ENCODE measurements at regions not wholly inside any gene's neighbourhood (a gene's known extent, or its start where the extent isn't known, plus 50 kb on each side); places are given as distances from the start of the nearest gene placed in this dataset.

DNA sequence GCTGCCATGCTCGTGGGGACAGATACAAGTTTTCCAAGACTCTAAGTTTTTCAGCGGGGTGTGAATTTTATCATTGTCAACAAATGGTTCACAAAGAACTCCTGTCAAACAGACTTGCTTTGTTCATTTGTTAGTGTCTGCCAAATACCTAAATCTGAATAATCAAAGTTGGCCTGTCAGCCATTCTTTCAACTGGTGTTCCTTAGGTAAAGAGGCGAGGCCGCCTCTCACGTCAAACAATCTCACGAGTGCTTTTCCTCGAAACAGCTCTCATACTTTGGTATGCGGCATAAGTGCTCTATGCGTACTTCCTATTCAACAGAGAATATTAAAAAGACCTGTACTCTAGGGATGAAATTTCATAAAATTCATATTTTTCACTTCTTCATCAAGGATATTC, 51.4 kb upstream of the KANK4 start:
- H3K4me3 Mint-ChIP-seq, result no peak overlapping the region
- CTCF ChIA-PET, result interaction anchor here (0.6 kb wide), 1 partner anchor 195 kb away, joined by 3 read pairs; no protein-coding TSS in a partner anchor
- peaks cover 16% of the 10 kb centered on the region for H3K27me3 Mint-ChIP-seq
- no peaks in the 10 kb centered on the region for H3K36me3 Mint-ChIP-seq (ENCODE audit: low read depth)
- POLR2A ChIA-PET, result no interaction called here
- no peak overlapping the region for H3K27ac Mint-ChIP-seq
- H3K9me3 Mint-ChIP-seq, result no peaks in the 10 kb centered on the region
- no peaks in the 10 kb centered on the region for H3K4me1 Mint-ChIP-seq
- DNase-seq, result no peak

DNA sequence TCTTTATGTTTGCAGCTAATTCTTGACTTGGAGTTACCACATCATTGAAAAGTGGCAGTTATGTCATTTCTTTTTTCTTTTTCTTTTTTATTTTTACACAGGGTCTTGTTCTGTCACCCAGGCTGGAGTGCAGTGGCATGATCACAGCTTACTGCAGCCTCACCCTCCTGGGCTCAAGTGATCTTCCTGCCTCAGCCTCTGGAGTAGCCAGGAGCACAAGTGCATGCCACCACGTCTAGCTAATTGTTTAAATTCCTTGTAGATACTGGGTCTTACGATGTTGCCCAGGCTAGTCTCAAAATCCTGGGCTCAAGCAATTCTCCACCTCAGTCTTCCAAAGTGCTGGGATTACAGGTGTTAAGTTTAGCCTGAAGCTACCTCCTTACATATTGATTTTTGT, 52.1 kb upstream of the KANK4 start:
- no peaks in the 10 kb centered on the region for H3K4me1 Mint-ChIP-seq
- H3K36me3 Mint-ChIP-seq (ENCODE audit: low read depth), result no peaks in the 10 kb centered on the region
- POLR2A ChIA-PET, result interaction anchor here (0.6 kb wide), 1 partner anchor 12 kb away, joined by 4 read pairs; no protein-coding TSS in a partner anchor
- peaks cover 16% of the 10 kb centered on the region for H3K27me3 Mint-ChIP-seq
- no peaks in the 10 kb centered on the region for H3K9me3 Mint-ChIP-seq
- no peak for DNase-seq
- CTCF ChIA-PET, result interaction anchor here (0.6 kb wide), 1 partner anchor 195 kb away, joined by 3 read pairs; no protein-coding TSS in a partner anchor
- no peak overlapping the region for H3K27ac Mint-ChIP-seq
- H3K4me3 Mint-ChIP-seq, result no peak overlapping the region

DNA sequence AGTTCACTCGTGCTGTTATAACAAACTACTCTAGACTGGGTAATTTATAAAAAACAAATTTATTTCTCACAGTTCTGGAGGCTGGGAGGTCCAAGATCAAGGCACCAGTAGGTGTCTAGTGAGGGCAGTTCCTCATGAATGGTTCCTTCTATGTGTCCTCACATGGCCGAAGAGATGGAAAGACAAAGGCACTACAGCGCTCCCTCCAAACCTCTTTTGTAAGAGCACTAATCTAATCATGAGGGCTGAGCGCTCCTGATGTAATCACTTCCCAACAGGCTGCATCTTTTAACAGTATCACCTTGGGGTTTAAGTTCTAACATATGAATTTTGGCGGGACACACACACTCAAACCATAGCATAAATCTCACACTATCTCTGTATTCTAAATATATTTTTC, 54.0 kb upstream of the KANK4 start:
- DNase-seq, result no peak
- no peaks in the 10 kb centered on the region for H3K9me3 Mint-ChIP-seq
- no peak overlapping the region for H3K27ac Mint-ChIP-seq

DNA sequence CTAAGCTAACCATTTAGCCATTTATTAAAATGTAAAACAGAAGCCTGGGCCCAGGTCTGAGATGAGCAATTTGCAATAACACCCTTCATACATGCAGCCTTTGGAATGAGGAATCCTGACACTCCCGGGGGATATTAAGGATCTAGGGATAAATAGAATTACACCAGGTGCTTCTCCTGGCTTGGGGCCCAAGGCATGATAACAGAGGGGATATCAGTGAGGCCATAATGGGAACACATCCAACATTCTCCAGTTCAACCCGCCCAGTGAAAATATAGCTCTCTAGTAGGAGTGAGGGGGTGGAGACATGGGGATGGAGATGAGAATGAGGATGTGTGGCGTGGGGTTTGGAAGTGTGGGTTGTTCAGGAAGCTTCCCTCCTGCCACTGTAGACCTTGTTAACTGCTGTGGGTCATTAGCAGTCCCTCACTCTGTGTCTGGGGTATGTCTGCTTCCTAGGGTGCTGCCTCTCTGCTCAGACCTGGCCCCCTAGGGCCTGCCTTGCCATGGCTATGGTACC, 57.9 kb upstream of the KANK4 start:
- Mint-ChIP-seq H3K4me1 (no peaks in the 10 kb centered on the region), H3K27me3 (no peaks in the 10 kb centered on the region), H3K36me3 (ENCODE audit: low read depth) (no peaks in the 10 kb centered on the region), H3K9me3 (no peaks in the 10 kb centered on the region), H3K4me3 (no peak overlapping the region), H3K27ac (no peak overlapping the region)
- DNase-seq, result no peak
- CTCF ChIA-PET, result interaction anchor here (0.6 kb wide), 1 partner anchor 23 kb away, joined by 4 read pairs; no protein-coding TSS in a partner anchor
- POLR2A ChIA-PET, result no interaction called here

More for the DNA sequence above, 54.0 kb upstream of the KANK4 start:
- POLR2A ChIA-PET, result no interaction called here
- Mint-ChIP-seq H3K4me1 (no peaks in the 10 kb centered on the region), H3K27me3 (peaks cover 14% of the 10 kb centered on the region), H3K36me3 (ENCODE audit: low read depth) (no peaks in the 10 kb centered on the region), H3K4me3 (no peak overlapping the region)
- CTCF ChIA-PET, result no interaction called here

DNA sequence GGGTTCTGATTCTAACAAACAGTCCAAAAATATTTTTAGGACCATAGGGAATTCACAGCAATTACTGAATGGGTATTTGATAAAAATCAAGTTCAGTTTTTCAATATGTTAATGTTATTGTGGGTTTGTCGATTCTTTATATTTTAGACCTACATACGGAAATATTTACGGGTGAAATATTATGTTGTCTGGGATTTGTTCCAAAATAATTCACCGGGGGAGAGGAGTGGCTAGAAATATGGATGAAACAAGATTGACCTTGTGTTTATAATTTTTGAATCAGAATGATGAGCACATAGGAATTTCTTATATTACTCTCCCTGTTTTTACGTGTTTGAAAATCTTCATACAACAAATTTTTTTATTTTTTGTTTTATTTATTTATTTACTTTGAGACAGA, 56.7 kb upstream of the USP1 start:
- no peak for DNase-seq
- no peaks in the 10 kb centered on the region for H3K9me3 Mint-ChIP-seq
- no peaks in the 10 kb centered on the region for H3K4me1 Mint-ChIP-seq
- no peak overlapping the region for H3K27ac Mint-ChIP-seq
- POLR2A ChIA-PET, result no interaction called here
- H3K27me3 Mint-ChIP-seq, result no peaks in the 10 kb centered on the region
- no peaks in the 10 kb centered on the region for H3K36me3 Mint-ChIP-seq (ENCODE audit: low read depth)
- CTCF ChIA-PET, result no interaction called here
- no peak overlapping the region for H3K4me3 Mint-ChIP-seq

DNA sequence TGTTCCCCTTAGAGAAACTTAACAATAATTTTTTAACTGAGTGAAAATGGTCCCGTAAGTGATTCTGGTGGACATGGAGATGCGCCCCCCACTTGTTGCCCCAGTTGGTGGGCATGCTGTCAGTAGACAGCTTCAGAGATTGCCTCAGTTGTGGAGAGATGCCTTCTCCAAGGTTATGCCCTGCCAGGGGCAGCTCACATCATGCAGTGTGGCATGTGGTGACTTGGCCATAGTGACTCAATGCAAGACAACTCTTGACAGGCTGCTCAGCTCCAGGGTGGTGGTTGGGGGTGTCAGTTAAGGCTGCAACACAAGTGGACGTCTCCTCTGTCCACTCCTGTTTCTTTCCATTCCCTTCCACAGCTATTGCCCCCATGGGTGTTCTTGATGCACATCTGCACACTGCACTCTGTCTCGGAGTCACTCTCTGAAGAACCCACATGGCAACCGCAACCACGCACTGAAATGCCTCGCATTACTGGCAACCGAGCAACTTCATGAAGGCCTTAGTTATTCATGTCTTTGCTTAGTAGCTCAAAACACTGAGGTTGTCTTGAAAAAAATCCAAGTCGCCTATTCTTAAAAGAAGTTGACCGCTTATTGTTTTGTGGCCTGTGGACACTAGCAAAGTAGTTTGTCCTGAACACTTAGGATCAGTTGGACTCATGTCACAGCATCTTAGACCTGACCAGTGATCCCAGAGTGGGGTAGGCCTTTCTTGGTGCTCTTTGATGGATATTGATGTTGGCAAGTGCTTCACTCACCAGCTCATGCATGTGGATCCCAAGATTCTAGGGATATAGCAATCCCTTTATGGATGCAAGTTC, 54.8 kb upstream of the USP1 start:
- ChIA-PET POLR2A (no interaction called here), CTCF (no interaction called here)
- no peak overlapping the region for H3K27ac Mint-ChIP-seq
- no peaks in the 10 kb centered on the region for H3K4me1 Mint-ChIP-seq
- no peak overlapping the region for H3K4me3 Mint-ChIP-seq
- DNase-seq, result no peak
- H3K36me3 Mint-ChIP-seq (ENCODE audit: low read depth), result no peaks in the 10 kb centered on the region
- H3K27me3 Mint-ChIP-seq, result no peaks in the 10 kb centered on the region
- H3K9me3 Mint-ChIP-seq, result no peaks in the 10 kb centered on the region

DNA sequence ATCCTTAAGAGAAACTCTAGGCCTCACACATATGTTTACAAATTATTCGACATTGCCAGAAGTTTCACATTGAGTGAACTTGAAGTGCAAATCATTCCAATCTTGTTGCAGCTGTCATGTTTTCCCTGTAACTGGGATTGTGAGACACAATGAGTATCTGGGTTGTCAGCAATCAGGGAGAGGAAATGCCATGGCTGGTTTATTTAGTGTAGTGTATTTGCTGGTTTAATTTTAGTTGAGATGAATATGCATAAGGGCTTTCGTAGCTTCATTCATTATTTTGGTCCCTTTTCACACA, 54.2 kb upstream of the USP1 start:
- Mint-ChIP-seq H3K4me1 (no peaks in the 10 kb centered on the region), H3K36me3 (ENCODE audit: low read depth) (no peaks in the 10 kb centered on the region), H3K9me3 (no peaks in the 10 kb centered on the region), H3K4me3 (no peak overlapping the region), H3K27me3 (no peaks in the 10 kb centered on the region), H3K27ac (no peak overlapping the region)
- ChIA-PET CTCF (no interaction called here), POLR2A (no interaction called here)
- DNase-seq, result no peak

DNA sequence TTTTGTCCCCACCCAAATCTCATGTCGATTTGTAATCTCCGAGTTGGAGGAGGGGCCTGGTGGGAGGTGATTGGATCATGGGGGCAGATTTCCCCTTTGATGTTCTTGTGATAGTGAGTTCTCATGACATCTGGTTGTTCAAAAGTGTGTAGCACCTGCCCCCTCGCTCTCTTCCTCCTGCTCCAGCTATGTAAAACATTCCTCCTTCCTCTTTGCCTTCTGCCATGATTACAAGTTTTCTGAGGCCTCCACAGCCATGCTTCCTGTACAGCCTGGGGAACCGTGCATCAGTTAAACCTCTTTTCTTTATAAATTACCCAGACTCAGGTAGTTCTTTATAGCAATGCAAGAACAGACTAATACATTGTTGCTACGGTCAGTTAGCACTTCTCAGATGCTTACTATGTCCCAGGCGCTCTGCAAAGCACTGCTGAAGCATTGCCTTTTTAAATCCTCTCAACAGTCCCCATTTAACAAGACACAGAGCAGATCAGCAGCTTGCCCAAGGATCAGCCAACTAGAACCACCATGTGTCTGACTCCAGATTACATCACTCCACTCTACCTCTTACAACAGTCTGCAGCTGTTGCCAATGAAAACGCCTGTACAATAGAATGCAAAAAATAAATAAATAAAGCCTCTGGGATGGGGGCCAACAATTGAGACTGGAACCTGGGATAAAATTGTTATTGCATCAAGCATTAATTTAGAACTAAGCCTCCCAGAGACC, 52.4 kb upstream of the USP1 start:
- H3K36me3 Mint-ChIP-seq (ENCODE audit: low read depth), result no peaks in the 10 kb centered on the region
- H3K9me3 Mint-ChIP-seq, result no peaks in the 10 kb centered on the region
- no peaks in the 10 kb centered on the region for H3K4me1 Mint-ChIP-seq
- CTCF ChIA-PET, result interaction anchor here (0.9 kb wide), 1 partner anchor 114 kb away, joined by 3 read pairs; no protein-coding TSS in a partner anchor
- POLR2A ChIA-PET, result no interaction called here
- DNase-seq, result no peak
- H3K27me3 Mint-ChIP-seq, result peaks cover 2% of the 10 kb centered on the region
- no peak overlapping the region for H3K4me3 Mint-ChIP-seq
- H3K27ac Mint-ChIP-seq, result no peak overlapping the region

DNA sequence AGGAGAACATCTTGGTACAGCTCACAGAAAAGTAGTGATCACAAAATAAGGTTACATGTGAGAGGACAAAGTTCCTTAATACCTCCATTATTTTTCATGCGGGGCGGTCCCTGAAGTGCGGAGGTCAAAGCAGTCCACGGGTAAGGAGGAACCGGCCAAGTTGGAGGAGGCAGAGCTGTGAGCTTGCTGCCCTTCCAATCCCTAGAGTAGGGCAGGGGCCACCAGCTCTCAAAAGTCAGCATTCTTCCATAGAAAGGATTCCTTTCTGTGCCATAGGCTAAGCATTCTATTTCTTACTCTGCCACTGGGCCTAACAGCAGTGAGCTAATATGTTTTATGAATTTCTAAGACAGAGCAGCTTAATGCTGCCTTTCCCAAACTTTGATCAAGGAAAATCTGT, 50.9 kb upstream of the USP1 start:
- no peaks in the 10 kb centered on the region for H3K4me1 Mint-ChIP-seq
- POLR2A ChIA-PET, result no interaction called here
- CTCF ChIA-PET, result no interaction called here
- no peak overlapping the region for H3K4me3 Mint-ChIP-seq
- H3K27me3 Mint-ChIP-seq, result peaks cover 2% of the 10 kb centered on the region
- H3K9me3 Mint-ChIP-seq, result no peaks in the 10 kb centered on the region
- H3K36me3 Mint-ChIP-seq (ENCODE audit: low read depth), result no peaks in the 10 kb centered on the region
- DNase-seq, result no peak
- H3K27ac Mint-ChIP-seq, result no peak overlapping the region

DNA sequence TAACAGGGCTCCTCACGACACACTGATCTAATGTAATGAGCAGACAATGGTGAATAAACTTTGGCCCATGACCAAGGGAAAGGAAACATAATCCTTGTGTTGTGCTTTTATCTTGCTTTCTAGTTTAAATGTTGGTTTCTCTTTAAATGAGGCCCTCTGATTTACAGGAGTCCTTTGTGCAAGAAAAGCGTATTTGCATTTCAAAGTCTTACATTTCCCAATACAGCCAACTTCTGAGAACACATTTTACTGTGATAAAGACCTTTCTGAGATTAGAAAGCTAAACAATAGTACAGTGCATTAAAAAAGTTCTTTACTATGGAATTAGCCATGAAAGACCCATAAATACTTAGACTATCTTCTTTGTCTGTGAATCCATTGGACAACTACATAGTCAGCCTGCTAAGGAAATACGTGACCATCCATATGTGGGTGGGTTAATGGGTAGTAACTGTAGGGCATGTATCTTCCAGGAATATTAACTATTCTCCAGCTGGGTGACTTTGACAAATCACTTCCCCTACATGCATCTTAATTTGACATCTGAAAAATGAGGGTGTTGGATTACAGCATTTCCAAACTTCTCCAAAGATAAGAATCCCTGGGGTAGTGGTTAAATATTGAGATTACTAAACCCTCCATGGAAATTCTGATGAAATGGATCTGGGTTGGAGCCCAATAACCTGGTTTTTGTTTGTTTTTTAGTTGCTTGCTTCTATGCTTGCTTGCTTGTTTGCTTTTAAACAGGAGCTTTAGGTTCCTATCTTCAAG, 50.3 kb upstream of the USP1 start:
- DNase-seq, result no peak
- no peak overlapping the region for H3K27ac Mint-ChIP-seq
- H3K36me3 Mint-ChIP-seq (ENCODE audit: low read depth), result no peaks in the 10 kb centered on the region
- peaks cover 2% of the 10 kb centered on the region for H3K27me3 Mint-ChIP-seq
- H3K4me3 Mint-ChIP-seq, result no peak overlapping the region
- ChIA-PET CTCF (no interaction called here), POLR2A (no interaction called here)
- no peaks in the 10 kb centered on the region for H3K9me3 Mint-ChIP-seq
- no peaks in the 10 kb centered on the region for H3K4me1 Mint-ChIP-seq
